Aorta (tissue), 5 donors: ENCODE measurements at regions not wholly inside any gene's neighbourhood (a gene's known extent, or its start where the extent isn't known, plus 50 kb on each side); places are given as distances from the start of the nearest gene placed in this dataset.

Experiments used
- ATAC-seq: fragments of 200-7000 bp; cut with Tn5 transposase; one replicate; pipeline ENCODE4 v1.9.1; 2022; ENCODE audit warnings: moderate library complexity; ENCODE audit not compliant: low FRiP score
- DNase-seq, 2 donors: peaks; one replicate each; pipeline ENCODE4 v3.0.0-alpha.2; 2020
- H3K27ac ChIP-seq, 2 donors: one replicate each; pipeline ENCODE4 v1.5.1; 2013; ENCODE audit warnings: low read length in 2 of 2, mild to moderate bottlenecking in 2 of 2, moderate library complexity in 2 of 2, control low read depth in 1 of 2, inconsistent platforms in 1 of 2, low read depth in 1 of 2
- H3K27me3 ChIP-seq, 2 donors: one replicate each; pipeline ENCODE4 v1.6.1; 2013; ENCODE audit warnings: control low read depth in 1 of 2, low read length in 1 of 2, mild to moderate bottlenecking in 1 of 2, moderate library complexity in 1 of 2; ENCODE audit not compliant: insufficient read depth in 2 of 2, control insufficient read depth in 1 of 2
- H3K36me3 ChIP-seq, 2 donors: one replicate each; pipeline ENCODE4 v1.6.1; 2013; ENCODE audit warnings: control low read depth in 1 of 2, low read length in 1 of 2, mild to moderate bottlenecking in 1 of 2; ENCODE audit not compliant: insufficient read depth in 2 of 2, control insufficient read depth in 1 of 2
- H3K4me1 ChIP-seq, 2 donors: one replicate each; pipeline ENCODE4 v1.6.1; 2013; ENCODE audit warnings: low read length in 2 of 2, control low read depth in 1 of 2, mild to moderate bottlenecking in 1 of 2, moderate library complexity in 1 of 2; ENCODE audit not compliant: insufficient read depth in 2 of 2, control insufficient read depth in 1 of 2
- H3K4me3 ChIP-seq, 2 donors: one replicate each; pipeline ENCODE4 v1.5.1; 2013; ENCODE audit warnings: low read length in 2 of 2, control low read depth in 1 of 2, mild to moderate bottlenecking in 1 of 2
- H3K9me3 ChIP-seq: one replicate; pipeline ENCODE4 v1.6.1; 2013; ENCODE audit warnings: mild to moderate bottlenecking, low read length; ENCODE audit not compliant: control insufficient read depth
- WGBS, 2 donors: extraction: QIAGEN DNeasy Blood & Tissue Kit; methylation state at CpG; one replicate each; pipeline ENCODE4 v1.1.7; 2013; 5-methylcytosine and 5-hydroxymethylcytosine counted together
- intact Hi-C, 2 donors: fragments of 100-400 bp; cut with DNase I; formaldehyde crosslinking; loops; one replicate each; pipeline versions ENCODE4 v1.14.2 to v1.15.0; 2022
- donor health status: healthy with polysubstance abuse.
- donor health status: Bipolar disorder and iron deficiency.
- donor health status: DM: no; HTN: no; CAD: no.
- donor health status: DM: no; HTN: no; CAD: no.
- donor health status: DM: yes; HTN: yes; CAD: no.

GRCh38 chr4:59179372-59179771 lies 2020.8 kb upstream of the ADGRL3 start:
- ATAC-seq (no peak), DNase-seq (no peak)
- Histone ChIP-seq H3K36me3 (no peaks in the 10 kb centered on the region), H3K4me3 (no peak overlapping the region), H3K4me1 (no peaks in the 10 kb centered on the region), H3K27ac (no peak overlapping the region), H3K27me3 (no peaks in the 10 kb centered on the region), H3K9me3 (no peaks in the 10 kb centered on the region)
- intact Hi-C loops = no loop called here

DNA sequence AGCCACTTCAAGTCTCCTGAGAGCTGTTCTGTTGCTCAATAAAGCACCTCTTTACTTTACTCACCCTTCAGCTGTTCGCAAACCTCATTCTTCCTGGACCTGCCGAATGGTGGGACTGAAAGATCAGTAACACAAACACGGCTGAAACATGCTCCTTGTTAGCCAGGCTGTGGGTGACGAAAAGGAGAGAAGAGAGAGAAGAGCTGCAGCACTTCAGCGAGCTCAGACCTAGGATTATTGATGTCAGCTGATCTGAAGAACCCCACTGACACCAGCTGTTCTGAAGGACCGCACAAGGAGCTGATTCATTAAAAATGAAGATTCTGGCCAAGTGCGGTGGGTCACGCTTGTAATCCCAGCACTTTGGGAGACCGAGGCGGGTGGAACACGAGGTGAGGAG lies 2020.0 kb upstream of the ADGRL3 start:
- no peak overlapping the region for H3K27ac ChIP-seq
- DNase-seq = no peak
- no peaks in the 10 kb centered on the region for H3K9me3 ChIP-seq
- H3K4me3 ChIP-seq = no peak overlapping the region
- ATAC-seq = no peak
- intact Hi-C loops = no loop called here
- no peaks in the 10 kb centered on the region for H3K36me3 ChIP-seq
- no peaks in the 10 kb centered on the region for H3K27me3 ChIP-seq
- no peaks in the 10 kb centered on the region for H3K4me1 ChIP-seq
- WGBS, 2 donors = 81 to 85% methylated on average over 11 of the region's 11 CpGs

- intact Hi-C loops = no loop called here
- no peak overlapping the region for H3K4me3 ChIP-seq
- DNase-seq = no peak
- H3K9me3 ChIP-seq = no peaks in the 10 kb centered on the region
- H3K4me1 ChIP-seq = no peaks in the 10 kb centered on the region
- H3K36me3 ChIP-seq = no peaks in the 10 kb centered on the region
- ATAC-seq = no peak
- H3K27me3 ChIP-seq = no peaks in the 10 kb centered on the region
- no peak overlapping the region for H3K27ac ChIP-seq
Observed at GRCh38 chr4:59180969-59181368, 2019.2 kb upstream of the ADGRL3 start.

DNA sequence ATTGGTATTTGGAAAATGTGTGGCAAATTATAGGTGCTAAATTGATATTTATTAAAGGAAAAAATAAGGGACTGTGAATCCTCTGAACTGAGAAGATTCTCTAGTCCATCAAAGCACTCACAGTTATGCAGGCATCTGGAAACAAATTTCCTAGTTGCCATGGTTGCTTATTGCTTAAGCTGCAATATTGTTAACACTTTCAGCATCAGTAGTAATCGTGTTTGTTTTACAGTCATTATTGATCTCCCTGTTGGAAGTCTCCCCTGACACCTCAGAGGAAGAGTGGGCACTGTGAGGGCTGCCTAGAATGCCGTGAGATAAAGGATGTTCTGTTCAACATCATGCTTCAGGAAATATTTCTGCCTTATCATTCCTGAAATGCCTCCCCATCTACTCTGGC lies 2004.3 kb upstream of the ADGRL3 start:
- intact Hi-C loops = no loop called here

DNA sequence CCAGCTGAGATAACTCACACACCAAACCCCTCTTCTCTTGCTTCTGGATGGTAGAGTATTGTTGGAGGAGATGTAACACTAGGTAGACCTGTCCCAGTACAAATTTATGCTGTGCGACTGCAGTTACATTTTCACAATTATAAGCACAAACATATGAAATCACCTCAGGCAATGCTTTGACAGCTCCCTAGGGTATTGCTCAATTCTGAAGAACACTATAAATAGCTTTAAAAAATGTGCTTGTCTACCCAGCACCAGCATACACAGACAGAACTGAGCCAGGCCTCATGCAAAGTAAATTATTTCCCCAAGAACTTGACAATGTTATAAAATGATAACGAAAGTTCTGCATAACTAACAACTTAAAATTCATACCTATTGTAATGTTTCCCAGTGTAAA lies 1999.1 kb upstream of the ADGRL3 start:
- peak overlapping the region in 1 of 2 donors; percentile 18 for H3K27ac ChIP-seq
- WGBS, 2 donors = 5 to 6% methylated on average over 2 of the region's 2 CpGs

More for the DNA sequence above, 2004.3 kb upstream of the ADGRL3 start:
- Histone ChIP-seq H3K36me3 (no peaks in the 10 kb centered on the region), H3K27ac (no peak overlapping the region), H3K27me3 (no peaks in the 10 kb centered on the region), H3K4me1 (peaks cover 4 to 5% of the 10 kb centered on the region in 2 donors), H3K9me3 (no peaks in the 10 kb centered on the region), H3K4me3 (no peak overlapping the region)
- ATAC-seq (no peak), DNase-seq (no peak)
- 31 to 35% methylated on average over 2 of the region's 2 CpGs for WGBS, 2 donors

GRCh38 chr4:59217910-59218631 lies 1982.1 kb upstream of the ADGRL3 start:
- DNase-seq (no peak), ATAC-seq (no peak)
- no peaks in the 10 kb centered on the region for H3K4me1 ChIP-seq
- 81 to 82% methylated on average over 5 of the region's 5 CpGs for WGBS, 2 donors
- no peak overlapping the region for H3K4me3 ChIP-seq
- no peak overlapping the region for H3K27ac ChIP-seq
- intact Hi-C loops = no loop called here
- no peaks in the 10 kb centered on the region for H3K9me3 ChIP-seq
- H3K36me3 ChIP-seq = no peaks in the 10 kb centered on the region
- no peaks in the 10 kb centered on the region for H3K27me3 ChIP-seq

More for the DNA sequence above, 1999.1 kb upstream of the ADGRL3 start:
- Histone ChIP-seq H3K27me3 (no peaks in the 10 kb centered on the region), H3K9me3 (no peaks in the 10 kb centered on the region), H3K4me1 (peaks cover 3 to 4% of the 10 kb centered on the region in 2 donors), H3K4me3 (peak overlapping the region in 1 of 2 donors; percentile 51), H3K36me3 (no peaks in the 10 kb centered on the region)
- DNase-seq = no peak
- intact Hi-C loops = no loop called here
- peak; percentile 88 for ATAC-seq

DNA sequence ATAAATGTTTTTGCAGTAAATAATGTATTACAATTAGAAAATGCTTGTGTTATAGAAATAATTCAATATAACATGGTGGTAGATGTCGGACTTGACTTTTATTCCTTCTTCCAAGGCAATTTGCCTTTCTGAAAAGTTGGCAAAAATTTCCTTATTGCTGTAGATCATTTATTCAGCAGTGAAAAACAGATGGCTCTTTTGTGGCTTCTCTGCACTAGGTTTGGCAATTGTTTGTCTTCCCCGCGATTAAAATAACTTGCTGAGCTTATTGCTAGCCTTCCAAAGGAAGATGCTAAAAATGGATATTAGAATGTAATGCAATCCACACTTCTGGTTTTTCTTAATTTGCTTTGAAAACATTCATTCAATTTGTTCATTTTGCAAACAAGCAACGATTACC lies 1977.9 kb upstream of the ADGRL3 start:
- H3K4me3 ChIP-seq = no peak overlapping the region
- no peaks in the 10 kb centered on the region for H3K4me1 ChIP-seq
- WGBS, 2 donors = 63 to 68% methylated on average over 4 of the region's 4 CpGs
- no peak for DNase-seq
- no peaks in the 10 kb centered on the region for H3K36me3 ChIP-seq
- intact Hi-C loops = no loop called here
- H3K9me3 ChIP-seq = no peaks in the 10 kb centered on the region
- H3K27me3 ChIP-seq = no peaks in the 10 kb centered on the region
- no peak for ATAC-seq
- no peak overlapping the region for H3K27ac ChIP-seq

- WGBS, 2 donors = 24% methylated on average over 2 of the region's 2 CpGs
- no peak overlapping the region for H3K4me3 ChIP-seq
- no peak overlapping the region for H3K27ac ChIP-seq
- no peaks in the 10 kb centered on the region for H3K9me3 ChIP-seq
- no peaks in the 10 kb centered on the region for H3K36me3 ChIP-seq
- H3K4me1 ChIP-seq = no peaks in the 10 kb centered on the region
- H3K27me3 ChIP-seq = no peaks in the 10 kb centered on the region
- DNase-seq (no peak), ATAC-seq (no peak)
- intact Hi-C loops = no loop called here
Observed at GRCh38 chr4:59223292-59223941, 1976.7 kb upstream of the ADGRL3 start.

DNA sequence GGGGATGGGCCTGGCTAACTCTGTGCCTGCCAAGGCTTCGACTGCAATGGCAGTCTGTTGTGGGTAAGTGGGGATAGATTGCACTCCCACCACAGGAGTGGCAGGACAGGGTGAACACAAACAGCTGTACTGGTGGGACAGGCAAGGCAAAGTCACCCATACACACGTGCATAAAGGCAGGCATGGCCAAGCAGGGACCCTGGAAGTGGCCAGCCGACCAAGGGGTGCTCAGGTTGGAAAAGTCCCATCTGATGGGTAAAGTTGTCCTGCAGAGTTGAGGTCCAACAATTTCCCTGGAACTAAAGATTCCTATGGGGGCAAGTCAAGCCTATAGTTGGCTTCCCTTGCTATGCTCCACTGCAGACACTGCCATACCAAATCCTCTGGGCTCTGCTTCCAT lies 1961.9 kb upstream of the ADGRL3 start:
- no peak for ATAC-seq

More for the DNA sequence above, 1961.9 kb upstream of the ADGRL3 start:
- Histone ChIP-seq H3K36me3 (no peaks in the 10 kb centered on the region), H3K4me1 (no peaks in the 10 kb centered on the region), H3K9me3 (peaks cover 2% of the 10 kb centered on the region), H3K27ac (no peak overlapping the region), H3K27me3 (no peaks in the 10 kb centered on the region), H3K4me3 (no peak overlapping the region)
- intact Hi-C loops = no loop called here
- 81 to 83% methylated on average over 3 of the region's 3 CpGs for WGBS, 2 donors
- no peak for DNase-seq
